HEK293 (cell line): ENCODE measurements at regions not wholly inside any gene's neighbourhood (a gene's known extent, or its start where the extent isn't known, plus 50 kb on each side); places are given as distances from the start of the nearest gene placed in this dataset.

Source experiments
- CTCF ChIA-PET: fragments of 350-600 bp; formaldehyde crosslinking; extraction: SDS; loops from one replicate; lab custom pipeline; 2021; ENCODE audit warnings: antibody characterized with exemption; lab: Yijun Ruan, JAX
- POLR2A ChIA-PET: fragments of 300-600 bp; formaldehyde crosslinking; extraction: SDS; loops from one replicate; lab custom pipeline; 2020; ENCODE audit warnings: antibody characterized with exemption, inconsistent platforms; lab: Yijun Ruan, JAX
- H3K27ac ChIP-seq: fragments of 200-500 bp; sonication (Bioruptor generic); 2 replicates; pipeline ENCODE4 v1.5.1; 2014; ENCODE audit warnings: low read depth, low read length, control low read depth, inconsistent platforms; ENCODE audit errors: extremely low read depth
- H3K36me3 ChIP-seq, 2 experiments: fragments of 200-500 bp in 1 of 2; sonication (Bioruptor generic) in 1 of 2; 1 replicate in 1 of 2; 2 replicates in 1 of 2; pipeline ENCODE4 v1.5.1; 2014 to 2017; ENCODE audit warnings: inconsistent platforms in 2 of 2, low read length in 2 of 2; ENCODE audit not compliant: control insufficient read depth in 2 of 2, insufficient read depth in 1 of 2
- H3K4me1 ChIP-seq: fragments of 200-500 bp; sonication (Bioruptor generic); 2 replicates; pipeline ENCODE4 v1.5.1; 2014; ENCODE audit warnings: mild to moderate bottlenecking, low read length, inconsistent platforms; ENCODE audit not compliant: control insufficient read depth, insufficient read depth
- H3K4me3 ChIP-seq: 2 replicates; pipeline ENCODE4 v1.5.1; 2011; ENCODE audit warnings: low read depth, mild to moderate bottlenecking, control low read depth, low read length, moderate library complexity
- H3K9me3 ChIP-seq: fragments of 200-500 bp; sonication (Bioruptor generic); 2 replicates; pipeline ENCODE4 v1.5.1; 2014; ENCODE audit warnings: low read depth, low read length, inconsistent platforms; ENCODE audit not compliant: control insufficient read depth, insufficient read depth
- BCL6B ChIP-seq: fragments of 450-650 bp; formaldehyde crosslinking; IDR thresholded peaks from 2 replicates; pipeline ENCODE4 v1.5.1; 2017; ENCODE audit warnings: missing biosample characterization, missing genetic modification characterization
- CTCF ChIP-seq: fragments of 450-650 bp; formaldehyde crosslinking; IDR thresholded peaks from 2 replicates; pipeline ENCODE4 v1.5.1; 2016; ENCODE audit warnings: missing biosample characterization, missing genetic modification characterization
- HIC1 ChIP-seq: fragments of 450-650 bp; formaldehyde crosslinking; IDR thresholded peaks from 2 replicates; pipeline ENCODE4 v1.5.1; 2016; ENCODE audit warnings: missing biosample characterization, missing genetic modification characterization
- MEIS1 ChIP-seq: sonication (generic); formaldehyde crosslinking; IDR thresholded peaks from 2 replicates; pipeline ENCODE4 v1.8.1; 2022; ENCODE audit warnings: missing genetic modification reagents, mild to moderate bottlenecking, borderline replicate concordance
- MZF1 ChIP-seq: fragments of 450-650 bp; formaldehyde crosslinking; IDR thresholded peaks from 2 replicates; pipeline ENCODE4 v1.5.1; 2017; ENCODE audit warnings: missing biosample characterization, missing genetic modification characterization, borderline replicate concordance
- SP7 ChIP-seq: fragments of 450-650 bp; formaldehyde crosslinking; IDR thresholded peaks from 2 replicates; pipeline ENCODE4 v1.5.1; 2016; ENCODE audit warnings: missing biosample characterization, missing genetic modification characterization
- ZBTB10 ChIP-seq: fragments of 450-650 bp; formaldehyde crosslinking; IDR thresholded peaks from 2 replicates; pipeline ENCODE4 v1.5.1; 2016; ENCODE audit warnings: missing biosample characterization, missing genetic modification characterization
- ZBTB48 ChIP-seq: fragments of 450-650 bp; formaldehyde crosslinking; IDR thresholded peaks from 2 replicates; pipeline ENCODE4 v1.5.1; 2016; ENCODE audit warnings: missing biosample characterization, missing genetic modification characterization
- ZFP41 ChIP-seq: fragments of 450-650 bp; formaldehyde crosslinking; IDR thresholded peaks from 2 replicates; pipeline ENCODE4 v1.5.1; 2016; ENCODE audit warnings: missing biosample characterization, missing genetic modification characterization, borderline replicate concordance
- ZNF10 ChIP-seq: fragments of 450-650 bp; formaldehyde crosslinking; IDR thresholded peaks from 2 replicates; pipeline ENCODE4 v1.5.1; 2017; ENCODE audit warnings: missing biosample characterization, missing genetic modification characterization
- ZNF16 ChIP-seq: fragments of 450-650 bp; formaldehyde crosslinking; IDR thresholded peaks from 2 replicates; pipeline ENCODE4 v1.5.1; 2016; ENCODE audit warnings: low read depth, missing biosample characterization, missing genetic modification characterization
- ZNF184 ChIP-seq: fragments of 450-650 bp; IDR thresholded peaks from 2 replicates; pipeline ENCODE4 v1.5.1; 2018; ENCODE audit warnings: missing biosample characterization, mild to moderate bottlenecking, missing genetic modification characterization
- ZNF24 ChIP-seq: fragments of 450-650 bp; formaldehyde crosslinking; IDR thresholded peaks from 2 replicates; pipeline ENCODE4 v1.5.1; 2016; ENCODE audit warnings: missing biosample characterization, missing genetic modification characterization
- ZNF274 ChIP-seq, 2 experiments: fragments of 200-500 bp in 1 of 2; fragments of 450-650 bp in 1 of 2; sonication (Bioruptor generic) in 1 of 2; formaldehyde crosslinking in 1 of 2; IDR thresholded peaks; 2 replicates each; pipeline versions ENCODE4 v1.5.1 to v1.6.1; 2014 to 2016; ENCODE audit warnings: borderline replicate concordance in 1 of 2, inconsistent platforms in 1 of 2, low read length in 1 of 2, missing biosample characterization in 1 of 2, missing genetic modification characterization in 1 of 2
- ZNF311 ChIP-seq: fragments of 450-650 bp; formaldehyde crosslinking; IDR thresholded peaks from 2 replicates; pipeline ENCODE4 v1.5.1; 2017; ENCODE audit warnings: missing biosample characterization, missing genetic modification characterization, borderline replicate concordance
- ZNF398 ChIP-seq: fragments of 450-650 bp; formaldehyde crosslinking; IDR thresholded peaks from 2 replicates; pipeline ENCODE4 v1.5.1; 2017; ENCODE audit warnings: missing biosample characterization, missing genetic modification characterization
- ZNF514 ChIP-seq: fragments of 450-650 bp; formaldehyde crosslinking; IDR thresholded peaks from 2 replicates; pipeline ENCODE4 v1.5.1; 2016; ENCODE audit warnings: missing biosample characterization, missing genetic modification characterization
- ZNF707 ChIP-seq: fragments of 450-650 bp; formaldehyde crosslinking; IDR thresholded peaks from 2 replicates; pipeline ENCODE4 v1.5.1; 2016; ENCODE audit warnings: missing biosample characterization, missing genetic modification characterization
- ZNF785 ChIP-seq: fragments of 450-650 bp; formaldehyde crosslinking; IDR thresholded peaks from 2 replicates; pipeline ENCODE4 v1.5.1; 2016; ENCODE audit warnings: missing biosample characterization, missing genetic modification characterization
- ZSCAN5A ChIP-seq: fragments of 450-650 bp; formaldehyde crosslinking; IDR thresholded peaks from 2 replicates; pipeline ENCODE4 v1.5.1; 2016; ENCODE audit warnings: missing biosample characterization, missing genetic modification characterization

- H3K9me3 ChIP-seq, result no peaks in the 10 kb centered on the region
- CTCF ChIA-PET, result interaction anchor here (2.3 kb wide), 1 partner anchor 600 kb away, joined by 7 read pairs; no protein-coding TSS in a partner anchor
- no peak overlapping the region for H3K27ac ChIP-seq
- no peak for TF ChIP-seq ZNF10 (tag by site-specific recombination)
- TF ChIP-seq MEIS1 (CRISPR knock-in tag), result no peak
- TF ChIP-seq CTCF, result no peak
- TF ChIP-seq ZFP41 (tag by site-specific recombination), result no peak
- TF ChIP-seq BCL6B (tag by site-specific recombination), result no peak
- no peaks in the 10 kb centered on the region for H3K4me1 ChIP-seq
- H3K4me3 ChIP-seq, result no peak overlapping the region
- POLR2A ChIA-PET, result no interaction called here
- no peaks in the 10 kb centered on the region for H3K36me3 ChIP-seq
These were observed 101.6 kb upstream of the BACE2 start for GRCh38 chr21:41066086-41066938.

GRCh38 chr21:41067709-41068108 lies 100.3 kb upstream of the BACE2 start:
- Histone ChIP-seq H3K36me3 (no peaks in the 10 kb centered on the region), H3K27ac (no peak overlapping the region), H3K9me3 (no peaks in the 10 kb centered on the region), H3K4me3 (no peak overlapping the region), H3K4me1 (no peaks in the 10 kb centered on the region)
- POLR2A ChIA-PET, result no interaction called here
- CTCF ChIA-PET, result interaction anchor here (0.7 to 1.4 kb wide), 2 partner anchors 27 to 1014 kb away, joined by 3 read pairs; no protein-coding TSS in a partner anchor
- TF ChIP-seq ZNF311 (tag by site-specific recombination), result no peak
- TF ChIP-seq ZSCAN5A (tag by site-specific recombination), result no peak
- TF ChIP-seq ZNF785 (tag by site-specific recombination), result no peak
- no peak for TF ChIP-seq ZNF707
- no peak for TF ChIP-seq ZNF274 (IDR thresholded peaks at IDR 0.05; ENCODE audit: low read length)
- TF ChIP-seq ZNF274 (tag by site-specific recombination; IDR thresholded peaks at IDR 0.05; ENCODE audit: borderline replicate concordance), result no peak
- no peak for TF ChIP-seq ZNF24
- no peak for TF ChIP-seq MZF1 (tag by site-specific recombination)
- TF ChIP-seq ZNF184 (tag by site-specific recombination), result no peak
- no peak for TF ChIP-seq ZBTB48 (tag by site-specific recombination)
- TF ChIP-seq HIC1 (tag by site-specific recombination), result no peak
- TF ChIP-seq ZBTB10 (tag by site-specific recombination), result no peak
- no peak for TF ChIP-seq SP7 (tag by site-specific recombination)
- no peak for TF ChIP-seq ZNF514 (tag by site-specific recombination)
- TF ChIP-seq ZNF16 (tag by site-specific recombination), result no peak
- TF ChIP-seq ZNF398 (tag by site-specific recombination), result no peak
